HG03342 (cell line): ENCODE measurements at regions not wholly inside any gene's neighbourhood (a gene's known extent, or its start where the extent isn't known, plus 50 kb on each side); places are given as distances from the start of the nearest gene placed in this dataset.

Source experiments
- ATAC-seq: cut with Tn5 transposase; IDR thresholded peaks from one replicate; pipeline ENCODE4 v1.9.1; 2021; ENCODE audit warnings: mild to moderate bottlenecking, moderate library complexity; ENCODE audit not compliant: unreplicated experiment

- ATAC-seq = no peak
These were observed 358.1 kb downstream of the CDK5RAP2 start for GRCh38 chr9:120221844-120222243.

GRCh38 chr9:120214332-120214731 lies 365.6 kb downstream of the CDK5RAP2 start:
- no peak for ATAC-seq

GRCh38 chr9:120212853-120213200 lies 367.1 kb downstream of the CDK5RAP2 start:
- no peak for ATAC-seq

DNA sequence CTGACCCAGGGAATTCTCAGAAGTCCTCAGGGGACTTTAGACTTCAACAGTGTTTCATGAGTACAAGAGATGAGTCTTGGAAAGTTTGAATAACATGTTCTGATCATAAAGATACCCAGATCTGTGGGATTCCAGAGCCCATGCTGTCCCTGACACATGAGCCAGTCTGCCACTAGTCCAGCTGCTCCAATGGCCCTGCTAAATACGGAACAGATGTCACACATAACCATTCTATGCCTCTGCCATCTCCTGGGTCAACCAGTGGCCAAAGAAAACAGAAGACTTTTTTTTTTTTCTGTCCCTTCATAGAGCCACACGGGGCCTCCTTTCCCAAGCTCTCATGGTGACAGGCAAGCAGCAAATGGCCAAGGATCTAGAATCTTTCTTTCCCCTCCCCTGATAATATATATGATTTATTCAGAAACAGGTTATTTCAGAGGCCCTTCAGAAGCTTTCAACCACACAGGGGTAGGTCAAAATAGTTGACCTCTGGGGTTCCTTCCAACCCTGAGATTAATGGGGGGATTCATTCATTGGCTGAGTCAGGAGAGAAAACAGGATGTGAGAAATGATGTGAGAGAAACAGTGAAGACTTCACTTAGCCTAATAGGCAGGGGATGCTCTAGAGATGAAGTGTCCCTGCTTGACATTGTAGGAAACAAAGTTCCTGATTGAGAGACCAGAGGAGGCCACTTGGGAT lies 367.7 kb downstream of the CDK5RAP2 start:
- ATAC-seq = peak; percentile 79

- ATAC-seq = no peak
These were observed 369.7 kb downstream of the CDK5RAP2 start for GRCh38 chr9:120210274-120210673.

GRCh38 chr9:120202856-120203654 lies 376.9 kb downstream of the CDK5RAP2 start:
- ATAC-seq = no peak

- no peak for ATAC-seq
These were observed 381.9 kb downstream of the CDK5RAP2 start for GRCh38 chr9:120198027-120198426.

- ATAC-seq = no peak
These were observed 382.4 kb downstream of the CDK5RAP2 start for GRCh38 chr9:120197605-120198004.

- ATAC-seq = no peak
These were observed 388.8 kb downstream of the CDK5RAP2 start for GRCh38 chr9:120191141-120191540.

GRCh38 chr9:120187758-120188157 lies 392.2 kb downstream of the CDK5RAP2 start:
- no peak for ATAC-seq

DNA sequence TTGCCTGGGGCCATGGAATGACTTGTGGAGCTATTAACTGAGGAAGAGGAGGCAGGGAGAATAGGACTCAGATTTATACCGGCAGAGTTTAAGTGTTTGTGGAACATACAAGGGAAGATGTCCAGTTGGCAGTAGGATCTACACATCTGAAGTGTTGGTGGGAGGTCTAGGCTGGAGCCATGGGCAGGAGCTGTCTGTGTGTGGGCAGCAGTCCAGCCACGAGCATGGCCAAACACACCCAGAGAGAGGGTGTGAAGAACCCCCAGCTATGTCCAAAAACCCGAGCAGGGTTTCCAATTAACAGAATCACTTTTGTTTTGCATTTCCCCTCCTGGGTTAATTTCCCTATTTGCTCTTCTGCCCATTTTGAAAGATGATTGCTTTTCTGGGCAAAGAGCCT lies 393.7 kb downstream of the CDK5RAP2 start:
- no peak for ATAC-seq

GRCh38 chr9:120184266-120184665 lies 395.7 kb downstream of the CDK5RAP2 start:
- peak; percentile 69 for ATAC-seq

DNA sequence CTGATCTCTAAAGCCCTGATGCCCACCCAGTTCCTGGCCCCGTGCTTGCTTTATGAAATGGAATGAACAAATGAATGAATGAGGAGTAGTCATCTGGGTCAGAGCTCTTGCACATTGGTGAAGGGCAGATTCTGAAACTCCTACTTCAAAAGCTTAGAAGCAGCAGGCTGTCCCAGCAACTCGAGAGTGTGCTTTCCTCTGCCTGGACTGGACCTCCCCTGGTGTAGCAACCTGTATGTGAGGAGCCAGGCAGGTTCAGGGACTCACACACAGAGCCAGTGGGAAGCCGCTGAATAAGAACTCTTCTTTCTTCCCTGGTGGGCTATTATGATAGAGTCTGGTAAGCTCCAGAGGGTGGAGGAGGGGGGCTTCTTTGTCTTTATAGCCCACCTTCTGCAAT lies 396.4 kb downstream of the CDK5RAP2 start:
- ATAC-seq = no peak

DNA sequence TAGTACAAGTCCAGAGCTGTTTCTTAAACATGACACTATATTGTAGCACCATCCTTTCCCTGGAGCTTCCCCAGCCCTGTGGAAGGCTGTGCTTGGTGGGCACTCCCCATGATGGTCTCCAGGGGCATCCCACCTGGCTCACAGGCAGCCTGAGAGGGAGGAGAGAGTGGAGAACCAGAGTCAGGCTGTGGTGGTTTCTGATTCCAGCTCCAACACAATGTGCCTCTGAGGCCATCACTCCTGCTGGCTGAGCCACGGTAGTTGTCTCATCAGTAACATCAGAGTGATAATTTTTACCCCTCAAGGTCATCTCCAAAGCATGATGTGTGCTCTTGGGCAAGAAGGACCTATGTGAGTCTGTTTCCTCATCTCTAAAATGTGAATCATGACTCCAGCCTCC lies 398.0 kb downstream of the CDK5RAP2 start:
- ATAC-seq = no peak

DNA sequence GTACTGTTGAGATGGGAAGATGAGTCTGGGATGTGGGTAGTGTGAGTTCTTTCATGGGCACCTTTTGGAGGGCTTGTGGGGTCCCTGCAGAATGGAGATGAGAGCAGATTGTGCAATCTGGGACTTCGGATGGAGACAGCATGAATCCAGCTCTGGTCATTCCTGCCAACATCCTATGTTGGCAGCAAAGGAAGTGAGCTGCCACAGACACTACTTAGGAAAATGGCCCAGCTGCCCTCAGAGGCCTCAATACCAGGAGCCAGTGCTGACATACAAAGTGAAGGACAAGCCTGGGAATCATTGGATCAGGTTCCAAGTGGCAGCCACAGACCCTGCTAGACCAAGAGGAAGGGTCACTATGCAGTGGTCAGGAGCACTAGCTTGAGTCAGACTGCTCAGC lies 402.8 kb downstream of the CDK5RAP2 start:
- no peak for ATAC-seq

GRCh38 chr9:120175031-120175430 lies 404.9 kb downstream of the CDK5RAP2 start:
- ATAC-seq = no peak

DNA sequence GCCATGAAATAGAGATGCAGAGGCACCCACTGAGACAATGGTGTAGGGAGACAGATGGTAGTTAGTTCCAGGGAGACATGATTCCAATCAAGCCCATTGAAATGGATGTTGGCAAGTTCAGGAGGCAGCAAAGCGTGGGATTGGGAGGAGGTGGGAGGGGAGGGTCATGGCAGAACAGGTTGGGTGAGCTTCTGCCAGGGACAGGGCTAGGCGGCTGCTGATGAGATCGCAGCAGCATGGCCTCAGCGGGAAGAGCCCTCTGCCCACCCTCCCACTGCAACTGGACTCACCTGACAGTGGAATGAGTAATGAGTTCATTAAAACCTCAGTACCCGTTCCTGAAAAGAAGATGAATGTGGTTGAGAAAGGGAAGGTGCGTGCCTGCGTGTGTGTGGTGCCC lies 418.2 kb downstream of the CDK5RAP2 start:
- no peak for ATAC-seq

DNA sequence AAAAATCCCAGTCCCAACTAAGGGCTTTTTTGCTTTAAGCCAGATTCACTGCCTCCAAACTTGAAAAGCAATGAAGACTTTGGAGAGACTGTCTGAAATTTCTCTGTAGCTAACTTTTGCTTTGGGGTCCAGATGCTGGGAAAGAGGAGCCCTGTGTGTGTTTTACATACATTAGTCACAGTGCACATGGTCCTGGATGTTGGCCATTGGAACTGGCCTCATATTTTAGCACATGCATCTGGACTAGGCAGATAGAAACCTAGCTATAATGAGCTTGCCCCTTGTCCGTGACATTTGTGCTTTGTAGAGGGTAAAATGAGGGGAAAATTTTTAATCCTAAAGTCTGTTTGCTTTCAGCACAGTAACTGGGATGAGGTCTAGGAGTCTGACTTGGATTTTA lies 421.7 kb downstream of the CDK5RAP2 start:
- ATAC-seq = no peak

DNA sequence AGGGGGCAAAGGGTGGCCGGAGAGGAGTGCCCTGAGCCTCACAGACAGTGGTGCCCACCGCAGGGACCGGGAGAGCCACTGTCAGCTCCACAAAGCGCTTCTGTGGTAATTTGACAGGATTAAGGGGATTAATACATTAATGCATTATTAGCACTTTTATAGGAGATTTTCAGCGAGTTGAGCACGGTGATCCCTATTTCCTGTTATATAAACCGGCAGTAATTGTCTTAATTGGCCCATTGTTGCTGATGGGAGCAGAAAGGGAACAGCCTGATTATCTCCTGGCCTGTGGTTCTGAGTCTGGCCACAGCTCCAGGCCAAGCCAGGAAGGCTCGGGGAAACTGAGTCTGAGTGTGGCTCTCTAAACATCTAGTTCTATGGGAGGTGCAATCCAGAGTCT lies 423.6 kb downstream of the CDK5RAP2 start:
- ATAC-seq = no peak

DNA sequence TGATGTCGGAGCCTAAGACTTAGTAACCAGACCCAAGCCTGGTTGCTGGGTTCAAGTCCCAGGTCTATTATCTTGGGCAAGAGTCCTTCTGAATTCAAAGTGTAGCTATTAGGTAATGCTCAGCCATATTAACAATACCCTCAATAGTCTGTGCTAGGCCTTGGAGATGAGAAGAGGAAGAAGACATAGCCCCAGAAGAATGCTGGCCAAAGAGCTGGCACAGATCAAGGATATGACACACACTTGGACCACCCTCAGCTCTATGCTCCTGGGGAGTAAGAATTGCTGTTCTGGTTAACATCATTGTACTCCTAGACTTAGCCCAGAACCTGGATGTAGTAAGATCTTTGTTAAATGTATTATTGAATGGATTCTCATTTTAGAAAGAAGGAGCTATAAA lies 426.7 kb downstream of the CDK5RAP2 start:
- ATAC-seq = no peak

DNA sequence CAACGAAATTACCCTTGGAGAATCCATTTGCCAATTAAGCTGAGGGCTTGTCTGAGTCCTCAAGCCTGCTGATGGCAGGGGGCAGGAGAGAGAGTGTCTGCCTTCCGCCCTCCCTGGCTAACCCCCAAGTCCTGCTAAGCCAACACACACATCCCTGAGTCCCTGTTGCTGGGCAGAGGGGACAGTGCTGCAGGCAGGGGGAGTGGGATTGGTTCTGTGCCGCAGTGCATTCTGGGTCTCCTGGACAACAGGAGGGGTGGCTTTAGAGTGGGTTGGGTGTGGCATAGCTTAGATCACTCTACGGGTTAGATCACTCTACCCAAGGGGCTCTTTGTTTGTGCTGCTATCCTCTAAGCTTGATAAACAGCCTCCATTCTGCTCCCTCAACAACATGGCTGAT lies 427.7 kb downstream of the CDK5RAP2 start:
- ATAC-seq = no peak

DNA sequence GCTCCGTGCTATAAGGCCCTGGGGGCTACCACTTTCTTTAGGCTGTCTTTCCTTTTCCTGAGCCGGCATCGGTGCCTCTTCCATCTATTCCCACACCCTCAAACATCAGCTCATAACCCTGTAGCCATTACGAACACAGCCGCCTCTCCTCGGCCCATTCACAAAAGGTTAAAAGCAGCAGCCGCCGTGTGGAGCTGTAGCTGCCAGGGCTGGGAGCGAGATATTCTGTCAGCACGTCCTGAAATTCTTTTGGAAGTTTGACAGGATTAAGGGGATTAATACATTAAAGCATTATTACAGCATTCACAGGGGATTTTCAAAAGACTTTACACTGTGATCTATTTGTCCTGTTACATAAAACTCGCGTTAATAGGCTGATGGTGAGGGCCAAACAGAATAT lies 428.2 kb downstream of the CDK5RAP2 start:
- no peak for ATAC-seq

DNA sequence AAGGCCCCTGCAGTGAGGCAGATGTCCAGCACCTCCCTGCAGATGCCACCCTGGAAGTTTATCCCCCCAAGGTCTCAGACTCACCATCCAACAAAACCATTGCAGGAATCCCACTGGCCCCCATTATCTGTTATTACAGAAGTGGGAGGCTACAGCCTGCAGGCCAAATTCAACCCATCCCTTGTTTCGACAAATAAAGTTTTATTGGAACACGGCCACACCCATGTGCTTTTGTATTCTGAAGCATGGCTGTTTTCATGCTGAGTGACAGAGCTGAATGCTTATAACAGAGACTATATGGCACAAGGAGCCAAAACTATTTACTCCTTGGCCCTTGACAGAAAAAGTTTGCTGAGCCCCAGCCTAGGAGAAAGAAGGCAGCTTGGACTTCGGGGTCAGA lies 428.8 kb downstream of the CDK5RAP2 start:
- no peak for ATAC-seq
